Left ventricle myocardium inferior (tissue), 1 donor: ENCODE measurements at regions not wholly inside any gene's neighbourhood (a gene's known extent, or its start where the extent isn't known, plus 50 kb on each side); places are given as distances from the start of the nearest gene placed in this dataset.

Source experiments
- DNase-seq: peaks from one replicate; pipeline ENCODE4 v3.0.0-alpha.2; 2020
- H3K27ac ChIP-seq: fragments of 200-600 bp; replicated peaks from 2 replicates; pipeline ENCODE4 v1.8.0; 2021
- H3K27me3 ChIP-seq: fragments of 200-600 bp; 2 replicates; pipeline ENCODE4 v1.8.0; 2021; ENCODE audit warnings: low read depth
- H3K36me3 ChIP-seq: fragments of 200-600 bp; 2 replicates; pipeline ENCODE4 v1.8.0; 2021
- H3K4me1 ChIP-seq: fragments of 200-600 bp; 2 replicates; pipeline ENCODE4 v1.8.0; 2021
- H3K4me3 ChIP-seq: fragments of 200-600 bp; 2 replicates; pipeline ENCODE4 v1.8.0; 2021; ENCODE audit warnings: mild to moderate bottlenecking, moderate library complexity
- H3K9me3 ChIP-seq: fragments of 200-600 bp; replicated peaks from 2 replicates; pipeline ENCODE4 v1.8.0; 2021
- intact Hi-C: fragments of 100-400 bp; cut with micrococcal nuclease; formaldehyde crosslinking; loops from one replicate; pipeline ENCODE4 v1.11.0; 2022
- TF ChIP-seq, protein P1 (sequence below): fragments of 200-600 bp; IDR thresholded peaks from 2 replicates; pipeline ENCODE4 v1.8.0; 2021; ENCODE audit warnings: antibody characterized with exemption, mild to moderate bottlenecking, borderline replicate concordance
- donor health status: DM: no; HTN: yes; CAD: no; lungs with severe emphysema.

DNA sequence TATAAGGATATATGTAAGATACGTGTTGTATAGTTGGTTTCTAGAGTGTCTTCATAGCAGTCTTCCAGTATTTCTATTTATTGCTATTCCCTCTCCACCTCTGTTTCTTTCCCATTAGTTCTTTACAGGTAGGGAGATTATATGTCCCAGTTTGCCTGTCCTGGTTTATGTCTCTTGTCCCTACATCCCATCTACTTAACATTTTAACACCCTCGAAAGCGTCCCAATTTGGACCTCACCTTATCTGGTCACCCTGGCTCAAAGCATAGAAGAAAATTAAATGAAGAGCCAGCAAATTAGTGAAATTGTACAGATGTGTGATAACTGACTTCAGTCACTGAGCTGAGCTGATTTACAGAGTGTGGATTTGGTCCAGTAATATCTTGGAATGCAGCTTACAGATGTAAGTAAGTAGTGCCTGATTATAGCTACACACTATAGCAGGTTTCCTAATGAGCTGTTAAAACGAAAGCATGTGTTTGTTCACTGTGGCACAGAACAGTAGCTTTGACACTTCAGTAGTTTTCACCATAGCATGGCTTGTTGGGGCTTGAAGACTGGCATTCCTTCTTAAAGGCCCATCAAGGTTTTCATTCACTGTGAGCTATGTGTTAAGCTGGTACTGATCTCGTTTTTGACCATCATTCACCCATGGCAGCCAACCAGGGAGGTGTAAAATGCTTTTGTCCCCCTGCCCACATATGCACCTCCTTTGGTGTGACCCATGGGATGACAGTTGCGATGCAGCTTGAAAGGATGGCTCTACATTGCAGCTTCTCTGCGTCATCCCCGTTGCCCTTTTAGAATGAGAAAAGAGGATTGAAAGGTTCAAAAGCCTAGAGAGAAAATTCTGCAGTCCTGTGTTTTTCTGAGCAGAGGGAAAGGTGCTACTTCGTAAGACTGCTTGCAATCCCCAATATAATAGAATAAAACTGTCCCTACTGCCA lies 192.1 kb upstream of the DMRT1 start:
- no peak for DNase-seq
- H3K9me3 ChIP-seq: no peaks in the 10 kb centered on the region
- TF ChIP-seq, protein P1, sequence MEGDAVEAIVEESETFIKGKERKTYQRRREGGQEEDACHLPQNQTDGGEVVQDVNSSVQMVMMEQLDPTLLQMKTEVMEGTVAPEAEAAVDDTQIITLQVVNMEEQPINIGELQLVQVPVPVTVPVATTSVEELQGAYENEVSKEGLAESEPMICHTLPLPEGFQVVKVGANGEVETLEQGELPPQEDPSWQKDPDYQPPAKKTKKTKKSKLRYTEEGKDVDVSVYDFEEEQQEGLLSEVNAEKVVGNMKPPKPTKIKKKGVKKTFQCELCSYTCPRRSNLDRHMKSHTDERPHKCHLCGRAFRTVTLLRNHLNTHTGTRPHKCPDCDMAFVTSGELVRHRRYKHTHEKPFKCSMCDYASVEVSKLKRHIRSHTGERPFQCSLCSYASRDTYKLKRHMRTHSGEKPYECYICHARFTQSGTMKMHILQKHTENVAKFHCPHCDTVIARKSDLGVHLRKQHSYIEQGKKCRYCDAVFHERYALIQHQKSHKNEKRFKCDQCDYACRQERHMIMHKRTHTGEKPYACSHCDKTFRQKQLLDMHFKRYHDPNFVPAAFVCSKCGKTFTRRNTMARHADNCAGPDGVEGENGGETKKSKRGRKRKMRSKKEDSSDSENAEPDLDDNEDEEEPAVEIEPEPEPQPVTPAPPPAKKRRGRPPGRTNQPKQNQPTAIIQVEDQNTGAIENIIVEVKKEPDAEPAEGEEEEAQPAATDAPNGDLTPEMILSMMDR: no peak
- H3K36me3 ChIP-seq: no peaks in the 10 kb centered on the region
- no peaks in the 10 kb centered on the region for H3K27me3 ChIP-seq
- H3K4me3 ChIP-seq: peak overlapping the region; percentile 15
- H3K4me1 ChIP-seq: peaks cover 75% of the 10 kb centered on the region
- peak overlapping the region; percentile 83 for H3K27ac ChIP-seq
- intact Hi-C loops: no loop called here

- intact Hi-C loops: no loop called here
- peak overlapping the region; percentile 83 for H3K27ac ChIP-seq
- H3K27me3 ChIP-seq: no peaks in the 10 kb centered on the region
- no peaks in the 10 kb centered on the region for H3K36me3 ChIP-seq
- H3K9me3 ChIP-seq: no peaks in the 10 kb centered on the region
- H3K4me3 ChIP-seq: peak overlapping the region; percentile 6
- DNase-seq: no peak
- H3K4me1 ChIP-seq: peaks cover 85% of the 10 kb centered on the region
- TF ChIP-seq, protein P1: no peak
Measured at GRCh38 chr9:650362-650761, 191.1 kb upstream of the DMRT1 start.

DNA sequence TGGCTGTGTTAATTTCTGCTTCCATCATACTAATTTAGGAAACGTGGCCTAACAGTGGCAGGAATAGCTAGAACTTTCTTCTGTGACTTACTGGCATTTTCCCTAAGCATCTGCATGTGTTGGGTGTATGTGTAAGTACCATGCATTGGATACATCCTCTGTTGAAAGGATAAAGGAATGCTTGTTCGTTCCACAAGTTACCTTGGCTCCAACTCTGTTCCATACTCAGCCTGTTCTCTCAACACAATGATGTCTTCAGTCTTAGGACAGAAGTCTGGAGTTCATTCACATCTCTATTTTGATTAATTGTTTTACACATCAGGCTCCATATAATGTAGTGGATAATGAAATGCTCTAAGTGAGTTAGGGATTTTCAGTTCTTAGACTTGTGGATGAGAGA lies 190.1 kb upstream of the DMRT1 start:
- intact Hi-C loops: no loop called here
- H3K36me3 ChIP-seq: no peaks in the 10 kb centered on the region
- peaks cover 94% of the 10 kb centered on the region for H3K4me1 ChIP-seq
- no peak for DNase-seq
- H3K27ac ChIP-seq: peak overlapping the region; percentile 83
- TF ChIP-seq, protein P1: no peak
- H3K4me3 ChIP-seq: no peak overlapping the region
- no peaks in the 10 kb centered on the region for H3K27me3 ChIP-seq
- H3K9me3 ChIP-seq: no peaks in the 10 kb centered on the region

- TF ChIP-seq, protein P1: no peak
- H3K27me3 ChIP-seq: no peaks in the 10 kb centered on the region
- no peaks in the 10 kb centered on the region for H3K9me3 ChIP-seq
- peak; percentile 71 for DNase-seq
- intact Hi-C loops: no loop called here
- H3K27ac ChIP-seq: peak overlapping the region; percentile 83
- H3K36me3 ChIP-seq: no peaks in the 10 kb centered on the region
- H3K4me1 ChIP-seq: peaks cover 95% of the 10 kb centered on the region
- H3K4me3 ChIP-seq: peak overlapping the region; percentile 3
Measured at GRCh38 chr9:652914-653313, 188.6 kb upstream of the DMRT1 start.

DNA sequence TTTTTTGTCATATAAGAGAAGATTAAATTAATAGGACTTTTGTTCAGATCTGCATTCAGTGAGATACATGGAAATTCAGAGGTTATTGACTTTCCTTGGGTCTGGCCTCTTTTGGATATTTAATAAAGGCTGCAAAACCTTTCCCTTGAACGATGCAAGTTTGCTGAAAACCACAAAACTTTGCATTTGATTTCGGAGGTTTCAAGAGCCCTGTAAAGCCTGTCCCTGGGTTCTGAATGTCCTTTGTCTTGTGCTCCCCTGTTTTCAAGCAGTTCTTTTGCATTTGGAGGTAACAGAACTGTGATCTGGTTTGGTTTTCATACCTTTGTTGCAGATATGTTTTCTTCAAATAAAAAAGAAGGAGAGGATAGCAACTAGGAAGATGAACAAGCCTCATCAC lies 188.1 kb upstream of the DMRT1 start:
- H3K9me3 ChIP-seq: no peaks in the 10 kb centered on the region
- TF ChIP-seq, protein P1: no peak
- H3K27me3 ChIP-seq: no peaks in the 10 kb centered on the region
- intact Hi-C loops: no loop called here
- peak overlapping the region; percentile 3 for H3K4me3 ChIP-seq
- H3K4me1 ChIP-seq: peaks cover 95% of the 10 kb centered on the region
- no peak for DNase-seq
- H3K36me3 ChIP-seq: no peaks in the 10 kb centered on the region
- H3K27ac ChIP-seq: peak overlapping the region; percentile 83
